Nephron progenitor cell (in vitro differentiated cells): ENCODE measurements at regions not wholly inside any gene's neighbourhood (a gene's known extent, or its start where the extent isn't known, plus 50 kb on each side); places are given as distances from the start of the nearest gene placed in this dataset.
A peak's percentile ranks its signal among the peaks of the same experiment; 100 is the strongest.

ENCODE experiments used
- DNase-seq: peaks from one replicate; pipeline ENCODE4 v3.0.0; 2021
- H3K27ac Mint-ChIP-seq: 2 replicates; pipeline ENCODE4 v1.8.0; 2021; ENCODE audit warnings: mild to moderate bottlenecking, moderate library complexity, mixed read lengths
- H3K27me3 Mint-ChIP-seq: 2 replicates; pipeline ENCODE4 v1.8.0; 2021; ENCODE audit warnings: mild to moderate bottlenecking, low read depth, mixed read lengths; ENCODE audit not compliant: poor library complexity
- H3K36me3 Mint-ChIP-seq: 2 replicates; pipeline ENCODE4 v1.8.0; 2021; ENCODE audit warnings: low read depth, mixed read lengths
- H3K4me1 Mint-ChIP-seq: 2 replicates; pipeline ENCODE4 v1.8.0; 2021; ENCODE audit warnings: mixed read lengths
- H3K4me3 Mint-ChIP-seq: 2 replicates; pipeline ENCODE4 v1.8.0; 2021; ENCODE audit warnings: mild to moderate bottlenecking, moderate library complexity, mixed read lengths
- H3K9me3 Mint-ChIP-seq: 2 replicates; pipeline ENCODE4 v1.8.0; 2021; ENCODE audit warnings: mild to moderate bottlenecking, moderate library complexity, mixed read lengths
- CTCF ChIP-seq: fragments of 200-600 bp; sonication (generic); IDR thresholded peaks from 2 replicates; pipeline ENCODE4 v1.5.0; 2021; ENCODE audit warnings: antibody characterized with exemption

GRCh38 chr10:105727131-105727530, 1086.0 kb downstream of the SORCS3 start:
- Mint-ChIP-seq H3K4me3 (peak overlapping the region; percentile 48), H3K27ac (peak overlapping the region; percentile 83), H3K27me3 (no peaks in the 10 kb centered on the region), H3K9me3 (no peaks in the 10 kb centered on the region), H3K4me1 (peaks cover 4% of the 10 kb centered on the region), H3K36me3 (peaks cover 6% of the 10 kb centered on the region)
- no peak for DNase-seq
- TF ChIP-seq CTCF: no peak

- Mint-ChIP-seq H3K9me3 (no peaks in the 10 kb centered on the region), H3K4me1 (peaks cover 4% of the 10 kb centered on the region), H3K27me3 (no peaks in the 10 kb centered on the region), H3K4me3 (no peak overlapping the region), H3K36me3 (peaks cover 6% of the 10 kb centered on the region), H3K27ac (no peak overlapping the region)
- TF ChIP-seq CTCF: no peak
- DNase-seq: no peak
These were observed 1085.1 kb downstream of the SORCS3 start for GRCh38 chr10:105726149-105726548.

DNA sequence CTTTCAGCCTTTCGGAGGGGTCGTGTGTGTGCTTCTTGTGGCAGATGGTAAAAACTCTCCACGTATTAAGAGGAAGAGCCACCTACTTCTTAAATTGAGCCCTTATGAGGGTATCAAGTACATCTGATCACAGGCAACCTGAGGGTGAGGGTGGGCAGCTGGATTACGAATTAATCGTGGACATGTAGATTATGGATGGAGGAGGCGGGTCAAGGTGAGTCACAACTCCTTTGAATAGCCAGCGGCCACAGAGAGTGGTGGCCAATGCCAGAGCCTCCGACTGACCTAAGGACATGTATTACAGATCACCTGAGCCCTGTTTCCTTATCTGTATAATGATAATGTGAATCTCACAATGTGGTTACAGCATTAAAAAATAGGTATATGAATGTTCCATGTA, 1083.9 kb downstream of the SORCS3 start:
- H3K9me3 Mint-ChIP-seq: no peaks in the 10 kb centered on the region
- H3K27ac Mint-ChIP-seq: no peak overlapping the region
- no peak overlapping the region for H3K4me3 Mint-ChIP-seq
- no peaks in the 10 kb centered on the region for H3K27me3 Mint-ChIP-seq
- peaks cover 6% of the 10 kb centered on the region for H3K36me3 Mint-ChIP-seq
- peaks cover 4% of the 10 kb centered on the region for H3K4me1 Mint-ChIP-seq
- DNase-seq: no peak
- TF ChIP-seq CTCF: no peak

DNA sequence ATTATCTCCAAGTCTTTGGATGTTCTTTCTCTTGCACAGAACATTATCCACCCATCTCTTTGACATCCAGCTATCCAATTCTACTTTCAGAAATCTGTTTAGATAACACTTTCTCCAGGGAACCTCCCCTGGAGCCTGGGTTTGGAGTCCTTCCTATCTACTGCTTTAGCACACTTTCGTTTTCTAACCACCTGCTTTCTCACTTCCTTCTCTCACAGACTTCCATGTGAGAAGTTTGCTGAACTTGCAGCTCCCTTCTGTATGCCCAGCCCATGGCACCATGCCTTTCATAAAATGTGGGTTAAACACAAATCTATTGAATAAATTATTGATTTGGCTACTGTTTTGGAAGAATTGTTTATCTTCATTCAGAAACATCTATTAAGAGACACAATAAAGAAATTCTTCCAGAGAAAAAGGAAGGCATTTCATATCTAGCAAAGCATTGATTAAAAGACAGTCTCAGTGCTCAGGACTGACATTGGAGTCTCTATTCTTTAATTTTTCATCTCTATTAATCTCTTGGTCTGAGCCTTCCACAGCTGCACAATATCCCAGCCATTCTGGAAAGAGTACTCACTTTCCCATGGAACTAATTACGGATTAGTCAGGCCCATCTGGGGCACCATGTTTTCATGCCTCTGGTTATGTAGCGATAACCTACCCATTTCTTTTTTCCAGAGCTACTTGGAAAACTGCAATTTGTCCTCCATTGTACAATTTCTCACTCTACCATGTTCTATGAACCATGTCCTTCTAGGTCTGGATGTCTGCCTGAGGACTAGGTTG, 1077.3 kb downstream of the SORCS3 start:
- no peaks in the 10 kb centered on the region for H3K4me1 Mint-ChIP-seq
- H3K27me3 Mint-ChIP-seq: no peaks in the 10 kb centered on the region
- no peaks in the 10 kb centered on the region for H3K36me3 Mint-ChIP-seq
- H3K27ac Mint-ChIP-seq: no peak overlapping the region
- no peak overlapping the region for H3K4me3 Mint-ChIP-seq
- H3K9me3 Mint-ChIP-seq: no peaks in the 10 kb centered on the region
- no peak for TF ChIP-seq CTCF
- DNase-seq: no peak

- no peak overlapping the region for H3K4me3 Mint-ChIP-seq
- no peak overlapping the region for H3K27ac Mint-ChIP-seq
These were observed 1073.6 kb downstream of the SORCS3 start for GRCh38 chr10:105714728-105715127.

More at GRCh38 chr10:105714728-105715127, 1073.6 kb downstream of the SORCS3 start:
- Mint-ChIP-seq H3K9me3 (peaks cover 14% of the 10 kb centered on the region), H3K4me1 (peaks cover 3% of the 10 kb centered on the region), H3K36me3 (peaks cover 5% of the 10 kb centered on the region), H3K27me3 (no peaks in the 10 kb centered on the region)
- TF ChIP-seq CTCF: no peak
- DNase-seq: no peak
